Heart left ventricle (tissue), 13 donors: ENCODE measurements at regions not wholly inside any gene's neighbourhood (a gene's known extent, or its start where the extent isn't known, plus 50 kb on each side); places are given as distances from the start of the nearest gene placed in this dataset.

Experiments
- POLR2A ChIP-seq, 2 donors: fragments of 450-650 bp; IDR thresholded peaks; one replicate each; pipeline ENCODE4 v1.6.1; 2017; ENCODE audit warnings: antibody characterized with exemption in 2 of 2, mild to moderate bottlenecking in 2 of 2, moderate library complexity in 2 of 2
- TF ChIP-seq, protein P1 (sequence below), 12 donors: fragments of 200-600 bp; sonication (generic) in 4 of 12; IDR thresholded peaks; one replicate each; pipeline versions ENCODE4 v1.5.0 to v1.8.0; 2018 to 2022; ENCODE audit warnings: antibody characterized with exemption in 12 of 12, mild to moderate bottlenecking in 5 of 12
- donor health status: ischemic (EF 13 %, LVEDD 7.1; RV severe dilation, severe dysfunction).
- donor health status: DM: no; HTN: yes; CAD: no.
- donor health status: DM: no; HTN: no; CAD: no.
- donor health status: ischemic (EF 25% LVEDD 6.9; RV normal size, moderate dysfunction).
- donor health status: ischemic (EF 25% LVEDD 5.7; RV mildly dilated, moderate dysfunction).
- donor health status: ischemic (EF 35%, LVEDD 5.7; RV mildly dilated, moderate dysfunction).
- donor health status: nonischemic (EF 11% LVEDD 7.7; RV severe dilation, severe dysfunction).
- donor health status: DM: yes; HTN: yes; CAD: no.
- donor health status: PGD.
- donor health status: ischemic (EF 29% LVEDD 5.4; RV normal size, mild dysfunction).
- donor health status: nonischemic (EF 23%, LVEDD 6.1; RV moderate dilation, normal function).

DNA sequence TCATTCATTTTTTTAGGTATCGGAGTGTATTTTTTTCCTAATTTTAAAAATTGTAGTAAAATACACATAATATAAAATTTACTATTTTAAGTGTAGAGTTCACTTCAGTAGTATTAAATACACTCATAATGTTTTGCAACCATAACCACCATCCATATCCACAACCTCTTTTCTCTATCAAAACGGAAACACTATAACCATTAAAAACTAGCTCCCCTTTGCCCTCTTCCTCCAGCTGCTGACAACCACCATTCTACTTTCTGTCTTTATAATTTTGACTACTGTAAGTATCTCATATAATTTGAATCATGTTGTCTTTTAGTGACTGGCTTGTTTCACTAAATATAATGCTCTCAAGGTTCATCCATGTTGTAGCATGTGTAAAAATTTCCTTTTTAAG, 205.4 kb upstream of the CXorf51B start:
- TF ChIP-seq, protein P1, sequence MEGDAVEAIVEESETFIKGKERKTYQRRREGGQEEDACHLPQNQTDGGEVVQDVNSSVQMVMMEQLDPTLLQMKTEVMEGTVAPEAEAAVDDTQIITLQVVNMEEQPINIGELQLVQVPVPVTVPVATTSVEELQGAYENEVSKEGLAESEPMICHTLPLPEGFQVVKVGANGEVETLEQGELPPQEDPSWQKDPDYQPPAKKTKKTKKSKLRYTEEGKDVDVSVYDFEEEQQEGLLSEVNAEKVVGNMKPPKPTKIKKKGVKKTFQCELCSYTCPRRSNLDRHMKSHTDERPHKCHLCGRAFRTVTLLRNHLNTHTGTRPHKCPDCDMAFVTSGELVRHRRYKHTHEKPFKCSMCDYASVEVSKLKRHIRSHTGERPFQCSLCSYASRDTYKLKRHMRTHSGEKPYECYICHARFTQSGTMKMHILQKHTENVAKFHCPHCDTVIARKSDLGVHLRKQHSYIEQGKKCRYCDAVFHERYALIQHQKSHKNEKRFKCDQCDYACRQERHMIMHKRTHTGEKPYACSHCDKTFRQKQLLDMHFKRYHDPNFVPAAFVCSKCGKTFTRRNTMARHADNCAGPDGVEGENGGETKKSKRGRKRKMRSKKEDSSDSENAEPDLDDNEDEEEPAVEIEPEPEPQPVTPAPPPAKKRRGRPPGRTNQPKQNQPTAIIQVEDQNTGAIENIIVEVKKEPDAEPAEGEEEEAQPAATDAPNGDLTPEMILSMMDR (IDR thresholded peaks at IDR 0.05) = no peak
- TF ChIP-seq POLR2A (IDR thresholded peaks at IDR 0.05) = no peak
